Left ventricle myocardium inferior (tissue), 1 donor: ENCODE measurements at regions not wholly inside any gene's neighbourhood (a gene's known extent, or its start where the extent isn't known, plus 50 kb on each side); places are given as distances from the start of the nearest gene placed in this dataset.

Experiments used
- DNase-seq: peaks from one replicate; pipeline ENCODE4 v3.0.0-alpha.2; 2020
- H3K27ac ChIP-seq: fragments of 200-600 bp; replicated peaks from 2 replicates; pipeline ENCODE4 v1.8.0; 2021
- H3K27me3 ChIP-seq: fragments of 200-600 bp; 2 replicates; pipeline ENCODE4 v1.8.0; 2021; ENCODE audit warnings: low read depth
- H3K36me3 ChIP-seq: fragments of 200-600 bp; 2 replicates; pipeline ENCODE4 v1.8.0; 2021
- H3K4me1 ChIP-seq: fragments of 200-600 bp; 2 replicates; pipeline ENCODE4 v1.8.0; 2021
- H3K4me3 ChIP-seq: fragments of 200-600 bp; 2 replicates; pipeline ENCODE4 v1.8.0; 2021; ENCODE audit warnings: mild to moderate bottlenecking, moderate library complexity
- H3K9me3 ChIP-seq: fragments of 200-600 bp; replicated peaks from 2 replicates; pipeline ENCODE4 v1.8.0; 2021
- CTCF ChIP-seq: fragments of 200-600 bp; IDR thresholded peaks from 2 replicates; pipeline ENCODE4 v1.8.0; 2021; ENCODE audit warnings: antibody characterized with exemption, mild to moderate bottlenecking, borderline replicate concordance
- intact Hi-C: fragments of 100-400 bp; cut with micrococcal nuclease; formaldehyde crosslinking; loops from one replicate; pipeline ENCODE4 v1.11.0; 2022
- donor health status: DM: no; HTN: yes; CAD: no; lungs with severe emphysema.

GRCh38 chr20:39547546-39548408 lies 585.6 kb downstream of the DHX35 start:
- H3K4me3 ChIP-seq, result no peak overlapping the region
- no peaks in the 10 kb centered on the region for H3K9me3 ChIP-seq
- H3K27me3 ChIP-seq, result peaks cover 42% of the 10 kb centered on the region
- TF ChIP-seq CTCF, result no peak
- no peak overlapping the region for H3K27ac ChIP-seq
- H3K4me1 ChIP-seq, result no peaks in the 10 kb centered on the region
- intact Hi-C loops, result no loop called here
- no peaks in the 10 kb centered on the region for H3K36me3 ChIP-seq
- DNase-seq, result no peak

- no peak for TF ChIP-seq CTCF
- H3K27ac ChIP-seq, result no peak overlapping the region
- H3K27me3 ChIP-seq, result no peaks in the 10 kb centered on the region
- H3K9me3 ChIP-seq, result peaks cover 4% of the 10 kb centered on the region
- intact Hi-C loops, result no loop called here
- DNase-seq, result no peak
- H3K4me1 ChIP-seq, result no peaks in the 10 kb centered on the region
- no peak overlapping the region for H3K4me3 ChIP-seq
- H3K36me3 ChIP-seq, result no peaks in the 10 kb centered on the region
Observed at GRCh38 chr20:39541136-39541803, 579.1 kb downstream of the DHX35 start.

- no peak overlapping the region for H3K27ac ChIP-seq
- no peaks in the 10 kb centered on the region for H3K36me3 ChIP-seq
- no peaks in the 10 kb centered on the region for H3K4me1 ChIP-seq
- no peaks in the 10 kb centered on the region for H3K27me3 ChIP-seq
- intact Hi-C loops, result no loop called here
- no peak for DNase-seq
- peaks cover 13% of the 10 kb centered on the region for H3K9me3 ChIP-seq
- TF ChIP-seq CTCF, result no peak
- no peak overlapping the region for H3K4me3 ChIP-seq
Observed at GRCh38 chr20:39538317-39538716, 576.2 kb downstream of the DHX35 start.

GRCh38 chr20:39535301-39535700 lies 573.2 kb downstream of the DHX35 start:
- H3K9me3 ChIP-seq, result peaks cover 13% of the 10 kb centered on the region
- no peaks in the 10 kb centered on the region for H3K36me3 ChIP-seq
- H3K4me3 ChIP-seq, result no peak overlapping the region
- TF ChIP-seq CTCF, result no peak
- H3K27ac ChIP-seq, result no peak overlapping the region
- H3K27me3 ChIP-seq, result no peaks in the 10 kb centered on the region
- H3K4me1 ChIP-seq, result peaks cover 4% of the 10 kb centered on the region
- DNase-seq, result no peak
- intact Hi-C loops, result no loop called here

GRCh38 chr20:39534846-39535245 lies 572.7 kb downstream of the DHX35 start:
- TF ChIP-seq CTCF, result no peak
- no peak overlapping the region for H3K4me3 ChIP-seq
- H3K9me3 ChIP-seq, result peaks cover 13% of the 10 kb centered on the region
- DNase-seq, result no peak
- peaks cover 5% of the 10 kb centered on the region for H3K4me1 ChIP-seq
- H3K27me3 ChIP-seq, result no peaks in the 10 kb centered on the region
- no peak overlapping the region for H3K27ac ChIP-seq
- no peaks in the 10 kb centered on the region for H3K36me3 ChIP-seq
- intact Hi-C loops, result no loop called here
